Large intestine (tissue), 3 donors: ENCODE measurements at regions not wholly inside any gene's neighbourhood (a gene's known extent, or its start where the extent isn't known, plus 50 kb on each side); places are given as distances from the start of the nearest gene placed in this dataset.
A peak's percentile ranks its signal among the peaks of the same experiment; 100 is the strongest.

ENCODE experiments used
- DNase-seq, 2 donors: peaks; one replicate each; pipeline versions ENCODE4 v3.0.0 to v3.0.0-alpha.2; 2013
- H3K27ac ChIP-seq: one replicate; pipeline ENCODE4 v1.5.1; 2013; ENCODE audit warnings: low read length
- H3K27me3 ChIP-seq: 2 replicates; pipeline ENCODE4 v1.6.1; 2013; ENCODE audit warnings: low read length; ENCODE audit not compliant: control insufficient read depth, insufficient read depth
- H3K36me3 ChIP-seq: 2 replicates; pipeline ENCODE4 v1.6.1; 2013; ENCODE audit warnings: low read length; ENCODE audit not compliant: control insufficient read depth, insufficient read depth
- H3K4me1 ChIP-seq: one replicate; pipeline ENCODE4 v1.6.1; 2013; ENCODE audit warnings: low read length; ENCODE audit not compliant: control insufficient read depth, insufficient read depth
- H3K4me3 ChIP-seq: one replicate; pipeline ENCODE4 v1.5.1; 2013; ENCODE audit warnings: low read length
- H3K9me3 ChIP-seq: one replicate; pipeline ENCODE4 v1.6.1; 2013; ENCODE audit warnings: mild to moderate bottlenecking, low read depth, low read length, moderate library complexity; ENCODE audit not compliant: control insufficient read depth
- WGBS: methylation state at CpG from one replicate; pipeline ENCODE4 v1.1.5; 2013; ENCODE audit warnings: low lambda C conversion rate; ENCODE audit not compliant: insufficient coverage; 5-methylcytosine and 5-hydroxymethylcytosine counted together

DNA sequence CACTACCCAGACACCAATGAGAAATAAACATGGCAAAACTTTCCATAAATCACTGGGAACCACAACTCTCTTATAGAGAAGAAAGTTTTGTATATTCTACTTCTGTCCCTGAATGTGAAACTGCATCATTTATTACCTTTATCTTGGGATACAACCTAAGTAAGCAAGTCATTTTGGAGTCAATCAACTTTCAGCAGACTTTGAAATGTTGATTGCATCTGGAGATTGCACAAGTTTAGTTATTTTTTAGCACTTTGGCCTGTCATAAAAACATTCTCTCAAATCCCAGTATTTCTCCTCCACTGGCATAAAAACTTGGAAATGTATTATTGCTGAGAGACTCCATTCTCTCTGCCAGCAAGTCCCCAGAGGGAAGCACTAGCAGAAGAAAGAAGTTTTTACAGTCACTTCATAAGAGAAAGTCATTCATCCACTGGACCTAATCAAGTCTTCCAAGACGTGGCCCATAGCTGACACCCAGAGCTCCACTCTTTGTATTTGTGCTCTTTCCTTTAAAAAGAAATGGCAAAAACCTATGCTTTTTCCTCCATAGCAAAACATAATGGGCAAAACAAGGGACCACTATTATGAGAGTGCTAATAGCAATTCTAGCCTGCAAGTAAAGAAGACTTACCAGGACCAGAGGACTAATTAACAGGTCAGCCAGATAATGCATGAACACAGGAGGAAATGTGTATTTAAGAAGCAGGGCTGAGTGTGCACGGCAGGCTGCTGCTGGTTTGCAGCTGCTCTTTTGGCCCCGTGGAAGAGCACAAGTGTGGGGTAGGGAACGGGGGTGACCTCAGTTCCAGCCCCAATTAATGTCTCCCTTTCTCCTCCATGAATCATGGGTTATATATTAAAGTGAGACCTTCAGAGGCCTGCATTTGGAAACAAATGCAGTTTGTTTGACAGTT lies 171.5 kb downstream of the INO80D start:
- DNase-seq: peak; percentile 77 to 92
- peak overlapping the region; percentile 84 for H3K27ac ChIP-seq
- WGBS: no CpG with 5 or more reads among the region's 4 CpGs

DNA sequence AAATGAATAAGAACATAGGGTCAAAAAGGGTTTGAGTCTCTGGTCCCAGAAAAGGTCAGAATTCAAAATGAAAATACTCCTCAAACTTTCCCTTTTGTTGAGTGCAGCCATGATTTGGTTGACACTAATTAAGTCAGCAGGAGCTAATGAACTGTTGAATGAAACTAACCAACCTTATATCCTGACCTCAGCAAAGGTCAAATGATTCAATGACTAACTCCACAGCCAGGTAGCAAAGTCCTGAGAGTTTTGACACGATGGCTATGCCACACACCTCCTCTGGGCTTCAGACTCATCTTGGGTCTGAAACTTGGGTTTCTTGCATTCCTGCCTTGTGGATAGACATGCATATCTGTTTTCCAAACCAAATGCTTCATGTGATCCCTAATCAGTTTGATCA lies 172.3 kb downstream of the INO80D start:
- peaks cover 42% of the 10 kb centered on the region for H3K4me1 ChIP-seq
- H3K4me3 ChIP-seq: no peak overlapping the region
- H3K36me3 ChIP-seq: no peaks in the 10 kb centered on the region
- peak overlapping the region; percentile 84 for H3K27ac ChIP-seq
- H3K27me3 ChIP-seq: no peaks in the 10 kb centered on the region
- WGBS: no CpG with 5 or more reads among the region's 1 CpG
- peak; percentile 42 to 69 for DNase-seq
- peaks cover 3% of the 10 kb centered on the region for H3K9me3 ChIP-seq

More for the DNA sequence above, 171.5 kb downstream of the INO80D start:
- no peaks in the 10 kb centered on the region for H3K36me3 ChIP-seq
- H3K9me3 ChIP-seq: peaks cover 3% of the 10 kb centered on the region
- H3K4me1 ChIP-seq: peaks cover 34% of the 10 kb centered on the region
- H3K4me3 ChIP-seq: no peak overlapping the region
- no peaks in the 10 kb centered on the region for H3K27me3 ChIP-seq

DNA sequence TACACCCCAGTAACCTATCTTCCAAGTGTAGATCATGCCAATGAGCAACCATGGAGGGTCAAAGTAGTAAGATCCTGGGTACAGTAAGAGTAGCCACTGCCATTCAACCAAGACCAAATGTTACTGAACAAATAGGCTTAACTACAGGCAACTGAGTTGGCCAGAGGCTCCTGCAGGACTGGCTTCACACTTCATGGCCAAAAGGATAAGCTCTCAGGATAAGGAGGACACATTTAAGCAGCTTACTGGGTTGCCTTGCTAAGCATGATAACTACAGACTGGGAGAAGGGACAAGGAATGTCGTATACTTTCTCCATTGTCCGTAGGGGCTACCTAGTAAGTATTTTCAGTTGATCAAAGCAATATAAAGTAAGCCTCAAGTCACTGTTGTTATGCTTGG lies 174.7 kb downstream of the INO80D start:
- WGBS: no CpG with 5 or more reads among the region's 2 CpGs
- H3K27me3 ChIP-seq: no peaks in the 10 kb centered on the region
- H3K4me1 ChIP-seq: peaks cover 42% of the 10 kb centered on the region
- no peaks in the 10 kb centered on the region for H3K9me3 ChIP-seq
- H3K4me3 ChIP-seq: no peak overlapping the region
- H3K27ac ChIP-seq: no peak overlapping the region
- H3K36me3 ChIP-seq: no peaks in the 10 kb centered on the region
- DNase-seq: no peak

DNA sequence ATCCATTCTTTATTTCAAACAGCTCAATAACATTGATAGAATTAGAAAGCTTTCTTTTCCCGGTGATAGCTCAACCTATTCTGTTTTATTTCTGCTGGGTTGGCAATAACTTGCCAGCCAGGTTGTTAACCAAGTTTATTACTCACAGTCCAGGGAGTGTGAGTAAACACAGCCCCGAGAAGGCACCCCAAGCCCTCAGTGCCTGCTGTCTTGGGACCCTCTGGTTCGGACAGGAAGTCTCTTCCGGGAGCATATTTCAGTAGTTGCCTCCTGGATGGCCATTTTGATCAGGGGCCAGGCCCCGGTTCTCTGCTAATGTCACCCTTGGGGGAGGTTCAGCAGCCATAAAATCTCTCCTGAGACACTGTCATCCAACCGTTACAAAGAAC lies 176.8 kb downstream of the INO80D start:
- H3K4me1 ChIP-seq: peaks cover 23% of the 10 kb centered on the region
- H3K36me3 ChIP-seq: no peaks in the 10 kb centered on the region
- H3K4me3 ChIP-seq: no peak overlapping the region
- H3K9me3 ChIP-seq: no peaks in the 10 kb centered on the region
- no CpG with 5 or more reads among the region's 6 CpGs for WGBS
- peak overlapping the region; percentile 32 for H3K27ac ChIP-seq
- peak in 1 of 2 donors; percentile 55 for DNase-seq
- H3K27me3 ChIP-seq: no peaks in the 10 kb centered on the region

DNA sequence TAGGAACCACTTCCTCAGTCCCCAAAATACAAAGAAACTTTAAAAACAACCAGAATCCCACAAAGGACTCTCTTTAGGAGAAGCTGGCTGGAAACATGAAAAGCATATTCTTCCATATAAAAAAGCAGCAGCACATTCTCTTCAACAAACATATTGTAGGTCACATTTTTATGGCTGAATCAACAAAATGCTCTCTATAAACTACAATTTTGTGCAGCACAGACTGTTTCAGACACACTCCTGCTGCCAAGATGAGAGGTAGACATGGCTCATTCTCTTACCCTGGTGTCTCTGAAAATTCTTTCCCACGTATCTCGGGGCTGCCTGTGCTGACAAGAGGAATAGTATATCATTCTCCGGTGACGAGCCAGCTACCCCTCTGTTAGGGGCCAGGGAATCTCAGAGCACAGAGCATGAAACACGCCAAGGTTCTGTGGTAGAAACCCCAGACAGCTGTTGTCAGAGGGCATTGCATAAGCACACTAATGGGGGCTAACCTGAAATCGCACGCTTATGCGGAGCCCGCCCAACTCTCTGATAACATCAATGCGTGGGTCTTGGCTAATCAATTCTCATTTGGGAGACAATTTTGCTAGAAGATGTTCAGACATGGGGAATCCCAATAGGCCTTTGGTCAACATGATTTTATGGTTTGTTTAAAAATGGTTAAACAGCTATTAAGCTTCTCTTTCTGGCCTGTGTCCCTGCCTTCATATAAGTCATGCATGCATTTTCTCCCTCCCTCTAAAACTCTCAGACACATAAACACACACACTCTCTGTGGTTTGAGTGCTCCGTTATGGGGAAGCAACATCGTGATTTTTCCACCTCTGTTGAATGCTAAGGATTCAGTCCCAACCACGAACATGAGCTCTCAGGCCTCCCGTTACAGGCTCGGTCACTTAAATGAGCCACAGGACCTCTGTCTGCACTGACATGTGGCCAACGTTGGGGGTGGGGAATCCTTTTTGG lies 177.5 kb downstream of the INO80D start:
- Histone ChIP-seq H3K27me3 (no peaks in the 10 kb centered on the region), H3K9me3 (no peaks in the 10 kb centered on the region), H3K4me1 (peaks cover 22% of the 10 kb centered on the region), H3K36me3 (no peaks in the 10 kb centered on the region), H3K4me3 (no peak overlapping the region), H3K27ac (peak overlapping the region; percentile 32)
- DNase-seq: no peak
- WGBS: 33% methylated on average over 1 of the region's 16 CpGs

DNA sequence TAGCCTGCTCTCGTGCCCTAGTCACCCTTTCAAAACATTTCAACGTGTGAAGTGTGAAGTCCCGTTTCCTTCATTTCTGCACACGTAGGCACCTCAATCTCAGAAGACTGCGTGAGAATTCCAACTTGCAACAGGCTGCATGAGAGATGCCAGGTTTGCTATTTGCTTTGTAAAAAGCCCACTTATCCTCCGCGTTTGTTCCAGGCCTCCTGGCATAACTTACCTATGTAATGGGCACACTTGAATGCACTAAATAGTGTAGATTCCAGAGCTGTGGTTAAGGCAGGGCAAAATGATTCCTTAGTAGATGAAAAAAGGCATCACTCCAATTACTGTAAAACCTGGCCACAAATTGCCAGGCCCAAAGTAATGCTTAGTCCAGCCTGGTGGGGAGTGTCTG lies 179.6 kb downstream of the INO80D start:
- no peak for DNase-seq
- H3K27me3 ChIP-seq: no peaks in the 10 kb centered on the region
- WGBS: 100% methylated on average over 1 of the region's 7 CpGs
- no peak overlapping the region for H3K4me3 ChIP-seq
- H3K36me3 ChIP-seq: no peaks in the 10 kb centered on the region
- no peaks in the 10 kb centered on the region for H3K9me3 ChIP-seq
- peaks cover 39% of the 10 kb centered on the region for H3K4me1 ChIP-seq
- no peak overlapping the region for H3K27ac ChIP-seq

DNA sequence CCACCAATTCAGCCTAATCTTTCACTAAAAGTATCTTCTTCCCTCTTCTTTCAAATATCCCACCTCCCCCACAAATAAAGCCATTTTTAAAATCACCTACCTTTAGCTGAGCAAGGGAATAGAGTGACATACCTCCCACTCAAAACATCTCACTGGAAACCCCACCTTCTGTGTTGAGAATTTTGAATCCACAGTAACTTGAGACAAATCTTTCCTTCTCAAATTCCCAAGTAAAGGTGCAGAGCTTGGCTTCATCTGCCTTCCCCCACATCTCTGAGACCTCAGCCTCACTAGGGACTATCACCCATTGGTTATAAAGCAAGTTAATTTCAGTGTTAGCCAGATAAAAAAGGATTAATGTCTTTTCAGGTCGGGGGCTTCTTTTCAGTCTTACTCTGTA lies 180.4 kb downstream of the INO80D start:
- peaks cover 41% of the 10 kb centered on the region for H3K4me1 ChIP-seq
- H3K27me3 ChIP-seq: no peaks in the 10 kb centered on the region
- no peaks in the 10 kb centered on the region for H3K9me3 ChIP-seq
- 60% methylated on average over 1 of the region's 1 CpG for WGBS
- H3K27ac ChIP-seq: no peak overlapping the region
- DNase-seq: no peak
- no peaks in the 10 kb centered on the region for H3K36me3 ChIP-seq
- no peak overlapping the region for H3K4me3 ChIP-seq

DNA sequence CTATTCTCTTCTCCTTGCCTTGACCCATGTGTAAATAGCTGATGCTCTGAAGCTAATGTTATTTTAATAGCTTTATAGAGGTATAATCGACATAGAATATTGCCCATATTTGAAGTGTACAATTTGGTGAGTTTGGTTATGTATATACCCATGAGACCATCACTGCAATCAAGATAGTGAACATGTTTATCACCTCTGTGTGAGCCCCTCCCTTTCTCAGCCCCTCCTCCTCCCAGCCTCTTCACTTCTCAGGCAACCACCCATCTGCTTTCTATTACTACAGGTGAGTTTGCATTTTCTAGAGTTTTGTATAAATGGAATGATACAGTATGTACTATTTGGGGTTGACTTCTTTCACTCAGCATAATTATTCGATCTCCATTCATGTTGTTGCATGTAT lies 181.1 kb downstream of the INO80D start:
- Histone ChIP-seq H3K4me1 (peaks cover 41% of the 10 kb centered on the region), H3K36me3 (no peaks in the 10 kb centered on the region), H3K9me3 (no peaks in the 10 kb centered on the region), H3K27ac (no peak overlapping the region), H3K27me3 (no peaks in the 10 kb centered on the region), H3K4me3 (no peak overlapping the region)
- DNase-seq: no peak
- WGBS: no CpG with 5 or more reads among the region's 2 CpGs

DNA sequence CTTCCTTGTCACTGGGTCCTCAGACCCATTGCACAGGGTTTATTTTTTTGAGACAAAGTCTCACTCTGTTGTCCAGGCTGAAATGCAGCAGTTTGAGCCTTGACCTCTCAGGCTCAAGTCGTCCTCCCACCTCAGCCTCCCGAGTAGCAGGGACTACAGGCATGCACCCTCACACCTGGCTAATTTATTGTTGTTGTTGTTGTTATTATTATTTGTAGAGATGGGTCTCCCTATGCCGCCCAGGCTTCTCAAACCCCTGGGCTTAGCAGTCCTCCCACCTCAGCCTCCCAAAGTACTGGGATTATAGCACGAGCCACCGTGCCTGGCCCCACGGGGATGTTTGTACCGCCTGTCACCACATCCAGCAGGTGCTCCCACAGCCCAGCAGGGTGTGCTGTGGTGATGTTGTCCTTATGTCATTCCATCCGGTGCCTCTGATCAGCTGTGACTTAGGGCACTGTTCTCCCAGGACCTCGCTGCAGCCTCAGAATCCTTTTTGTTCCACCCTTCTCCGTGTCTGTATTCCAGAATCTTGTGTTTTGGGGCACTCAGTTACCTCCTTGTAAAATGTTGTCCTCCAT lies 182.3 kb downstream of the INO80D start:
- peak; percentile 68 to 79 for DNase-seq
- no peaks in the 10 kb centered on the region for H3K27me3 ChIP-seq
- peaks cover 32% of the 10 kb centered on the region for H3K4me1 ChIP-seq
- H3K27ac ChIP-seq: no peak overlapping the region
- H3K36me3 ChIP-seq: no peaks in the 10 kb centered on the region
- H3K9me3 ChIP-seq: no peaks in the 10 kb centered on the region
- WGBS: 80% methylated on average over 1 of the region's 10 CpGs
- no peak overlapping the region for H3K4me3 ChIP-seq

DNA sequence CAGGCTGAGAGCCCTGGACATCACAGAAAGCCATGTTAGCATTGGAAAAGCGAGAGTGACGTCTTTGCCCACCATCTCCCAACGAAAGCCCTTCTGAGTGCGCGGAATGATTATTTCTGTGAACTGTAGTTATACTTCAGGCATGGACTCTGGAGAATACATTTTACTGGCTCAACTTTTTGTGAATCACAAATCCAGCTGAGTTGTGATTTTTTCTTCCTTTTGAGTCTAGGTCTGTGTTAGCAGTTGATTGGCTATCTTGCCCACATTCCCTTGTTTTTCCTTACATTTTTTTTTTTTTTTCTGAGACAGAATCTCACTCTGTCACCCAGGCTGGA lies 183.1 kb downstream of the INO80D start:
- Histone ChIP-seq H3K4me3 (no peak overlapping the region), H3K27ac (peak overlapping the region; percentile 72), H3K36me3 (no peaks in the 10 kb centered on the region), H3K9me3 (no peaks in the 10 kb centered on the region), H3K4me1 (peaks cover 27% of the 10 kb centered on the region), H3K27me3 (no peaks in the 10 kb centered on the region)
- WGBS: no CpG with 5 or more reads among the region's 5 CpGs
- DNase-seq: no peak
